Suprapubic skin (tissue), 4 donors: ENCODE measurements at regions not wholly inside any gene's neighbourhood (a gene's known extent, or its start where the extent isn't known, plus 50 kb on each side); places are given as distances from the start of the nearest gene placed in this dataset.

Source experiments
- DNase-seq, 2 donors: peaks; one replicate each; pipeline ENCODE4 v3.0.0-alpha.2; 2019; ENCODE audit warnings: low spot score in 2 of 2
- H3K27ac ChIP-seq: fragments of 200-600 bp; sonication (generic); one replicate; pipeline ENCODE4 v1.5.1; 2019
- H3K27me3 ChIP-seq: fragments of 200-600 bp; sonication (generic); one replicate; pipeline ENCODE4 v1.5.1; 2019
- H3K36me3 ChIP-seq: fragments of 200-600 bp; sonication (generic); one replicate; pipeline ENCODE4 v1.5.1; 2019
- H3K4me1 ChIP-seq: fragments of 200-600 bp; sonication (generic); one replicate; pipeline ENCODE4 v1.5.1; 2019
- H3K4me3 ChIP-seq: fragments of 200-600 bp; sonication (generic); one replicate; pipeline ENCODE4 v1.5.1; 2019; ENCODE audit warnings: mild to moderate bottlenecking
- H3K9me3 ChIP-seq: fragments of 200-600 bp; sonication (generic); one replicate; pipeline ENCODE4 v1.5.1; 2019
- CTCF ChIP-seq, 2 donors: fragments of 200-600 bp in 1 of 2; fragments of 450-650 bp in 1 of 2; sonication (generic) in 1 of 2; IDR thresholded peaks; one replicate each; pipeline ENCODE4 v1.5.1; 2016 to 2019; ENCODE audit warnings: antibody characterized with exemption in 2 of 2, mild to moderate bottlenecking in 1 of 2, moderate library complexity in 1 of 2
- EP300 ChIP-seq: sonication (generic); formaldehyde crosslinking; IDR thresholded peaks from one replicate; pipeline ENCODE4 v1.6.1; 2017; ENCODE audit warnings: antibody characterized with exemption
- POLR2A ChIP-seq, 2 donors: fragments of 450-650 bp; IDR thresholded peaks; one replicate each; pipeline ENCODE4 v1.6.1; 2017; ENCODE audit warnings: antibody characterized with exemption in 2 of 2, mild to moderate bottlenecking in 2 of 2, moderate library complexity in 2 of 2
- POLR2AphosphoS5 ChIP-seq, 3 donors: sonication (generic); formaldehyde crosslinking; IDR thresholded peaks; one replicate each; pipeline ENCODE4 v1.6.1; 2017; ENCODE audit warnings: antibody characterized with exemption in 3 of 3
- WGBS: methylation state at CpG from one replicate; pipeline ENCODE4 v1.1.5; 2018; 5-methylcytosine and 5-hydroxymethylcytosine counted together

- Histone ChIP-seq H3K36me3 (no peaks in the 10 kb centered on the region), H3K9me3 (no peaks in the 10 kb centered on the region), H3K4me1 (no peaks in the 10 kb centered on the region), H3K27me3 (peaks cover 9% of the 10 kb centered on the region), H3K4me3 (no peak overlapping the region), H3K27ac (no peak overlapping the region)
- WGBS, result 93% methylated on average over 12 of the region's 12 CpGs
- TF ChIP-seq POLR2A (IDR thresholded peaks at IDR 0.05) (no peak), CTCF (IDR thresholded peaks at IDR 0.05) (no peak)
- DNase-seq, result no peak
Measured at GRCh38 chr11:15896026-15896425, 460.3 kb downstream of the SOX6 start.

- Histone ChIP-seq H3K9me3 (no peaks in the 10 kb centered on the region), H3K36me3 (no peaks in the 10 kb centered on the region), H3K27me3 (peaks cover 6% of the 10 kb centered on the region), H3K4me3 (no peak overlapping the region), H3K27ac (no peak overlapping the region), H3K4me1 (no peaks in the 10 kb centered on the region)
- no peak for TF ChIP-seq POLR2AphosphoS5 (IDR thresholded peaks at IDR 0.05)
- TF ChIP-seq CTCF (IDR thresholded peaks at IDR 0.05), result no peak
- TF ChIP-seq POLR2A (IDR thresholded peaks at IDR 0.05), result no peak
- TF ChIP-seq EP300, result no peak
- no peak for DNase-seq
- 89% methylated on average over 3 of the region's 3 CpGs for WGBS
Measured at GRCh38 chr11:15896530-15896929, 459.8 kb downstream of the SOX6 start.

GRCh38 chr11:15897211-15897960, 459.0 kb downstream of the SOX6 start:
- Histone ChIP-seq H3K9me3 (no peaks in the 10 kb centered on the region), H3K27me3 (peaks cover 6% of the 10 kb centered on the region), H3K36me3 (no peaks in the 10 kb centered on the region), H3K4me3 (no peak overlapping the region), H3K27ac (no peak overlapping the region), H3K4me1 (no peaks in the 10 kb centered on the region)
- TF ChIP-seq CTCF (IDR thresholded peaks at IDR 0.05) (no peak), POLR2A (IDR thresholded peaks at IDR 0.05) (no peak), POLR2AphosphoS5 (IDR thresholded peaks at IDR 0.05) (no peak), EP300 (no peak)
- DNase-seq, result no peak
- 67% methylated on average over 6 of the region's 6 CpGs for WGBS

- Histone ChIP-seq H3K9me3 (no peaks in the 10 kb centered on the region), H3K4me1 (no peaks in the 10 kb centered on the region), H3K27me3 (peaks cover 3% of the 10 kb centered on the region), H3K4me3 (no peak overlapping the region), H3K27ac (no peak overlapping the region), H3K36me3 (no peaks in the 10 kb centered on the region)
- 100% methylated on average over 5 of the region's 6 CpGs for WGBS
- TF ChIP-seq POLR2A (IDR thresholded peaks at IDR 0.05), result no peak
- no peak for TF ChIP-seq CTCF (IDR thresholded peaks at IDR 0.05)
- TF ChIP-seq POLR2AphosphoS5 (IDR thresholded peaks at IDR 0.05), result no peak
- no peak for TF ChIP-seq EP300
- no peak for DNase-seq
Measured at GRCh38 chr11:15901054-15901453, 455.3 kb downstream of the SOX6 start.

GRCh38 chr11:15901790-15902189, 454.6 kb downstream of the SOX6 start:
- Histone ChIP-seq H3K36me3 (no peaks in the 10 kb centered on the region), H3K27me3 (no peaks in the 10 kb centered on the region), H3K4me1 (no peaks in the 10 kb centered on the region), H3K9me3 (no peaks in the 10 kb centered on the region), H3K27ac (no peak overlapping the region), H3K4me3 (no peak overlapping the region)
- no peak for TF ChIP-seq POLR2A (IDR thresholded peaks at IDR 0.05)
- TF ChIP-seq EP300, result no peak
- TF ChIP-seq POLR2AphosphoS5 (IDR thresholded peaks at IDR 0.05), result no peak
- DNase-seq, result no peak
- 84% methylated on average over 3 of the region's 3 CpGs for WGBS

- no peak overlapping the region for H3K27ac ChIP-seq
- no peaks in the 10 kb centered on the region for H3K36me3 ChIP-seq
- no peaks in the 10 kb centered on the region for H3K4me1 ChIP-seq
- TF ChIP-seq CTCF (IDR thresholded peaks at IDR 0.05) (no peak), POLR2AphosphoS5 (IDR thresholded peaks at IDR 0.05) (no peak), EP300 (no peak), POLR2A (IDR thresholded peaks at IDR 0.05) (no peak)
- H3K9me3 ChIP-seq, result no peaks in the 10 kb centered on the region
- no peak for DNase-seq
- no peak overlapping the region for H3K4me3 ChIP-seq
- H3K27me3 ChIP-seq, result no peaks in the 10 kb centered on the region
- WGBS, result 28% methylated on average over 2 of the region's 2 CpGs
Measured at GRCh38 chr11:15903246-15903645, 453.1 kb downstream of the SOX6 start.
